Stimulated activated CD8-positive, alpha-beta memory T cell treated with anti-CD3 and anti-CD28 coated beads, Interleukin-7, amount 100 ng/mL, for 48 hours (primary cell): ENCODE measurements at regions not wholly inside any gene's neighbourhood (a gene's known extent, or its start where the extent isn't known, plus 50 kb on each side); places are given as distances from the start of the nearest gene placed in this dataset.

Experiments
- DNase-seq, 2 donors: peaks; one replicate each; pipeline ENCODE4 v3.0.0-alpha.2; 2020; ENCODE audit warnings: low read depth in 1 of 2; ENCODE audit errors: extremely low read depth in 1 of 2

- DNase-seq: no peak
These were observed 140.1 kb upstream of the PTPN1 start for GRCh38 chr20:50370036-50370566.

- no peak for DNase-seq
These were observed 138.1 kb upstream of the PTPN1 start for GRCh38 chr20:50371878-50372769.

DNA sequence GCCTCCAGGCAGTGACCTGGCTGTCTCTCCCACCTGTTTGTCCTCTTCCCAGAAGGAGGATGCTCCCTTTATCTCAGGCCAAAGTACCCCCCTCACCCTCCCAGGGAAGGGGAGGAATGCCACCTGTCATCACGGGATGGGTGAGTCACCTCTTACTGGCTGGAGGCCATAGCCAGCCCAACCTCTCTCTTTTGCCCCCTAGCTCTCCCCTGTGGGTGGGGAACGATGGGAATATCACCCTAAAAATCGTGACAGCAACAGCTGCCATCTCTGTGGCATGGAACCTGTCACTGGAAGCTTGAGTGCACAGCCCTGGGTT is 137.5 kb upstream of the PTPN1 start:
- no peak for DNase-seq

DNA sequence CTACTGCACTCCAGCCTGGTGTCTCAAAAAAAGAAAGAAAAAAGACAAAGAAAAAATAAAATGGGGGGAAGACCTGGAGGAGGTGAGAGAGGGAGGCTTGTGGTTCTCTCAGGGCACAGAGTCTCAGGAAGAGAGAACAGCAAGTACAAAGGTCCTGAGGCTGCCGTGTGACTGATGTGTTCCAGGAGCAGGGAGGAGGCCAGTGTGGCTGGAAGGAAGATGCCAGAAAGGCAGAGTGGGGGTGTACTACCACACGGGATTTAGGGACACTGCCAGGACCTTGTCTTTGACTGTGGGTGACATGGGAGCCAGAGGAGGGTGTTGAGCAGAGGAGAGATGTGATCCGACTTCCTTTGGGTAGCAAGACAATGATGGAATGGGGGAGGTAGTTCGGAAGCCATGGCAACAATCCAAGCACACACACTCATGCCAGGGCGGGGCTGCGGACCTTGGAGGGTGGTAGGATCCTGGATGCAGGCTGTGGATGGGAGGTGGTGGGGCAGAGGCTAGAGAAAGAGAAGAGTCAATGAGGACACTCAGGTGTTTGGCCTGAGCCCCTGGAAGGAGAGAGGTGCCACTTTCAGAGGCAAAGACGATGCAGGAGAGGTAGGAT is 136.4 kb upstream of the PTPN1 start:
- DNase-seq: no peak

DNA sequence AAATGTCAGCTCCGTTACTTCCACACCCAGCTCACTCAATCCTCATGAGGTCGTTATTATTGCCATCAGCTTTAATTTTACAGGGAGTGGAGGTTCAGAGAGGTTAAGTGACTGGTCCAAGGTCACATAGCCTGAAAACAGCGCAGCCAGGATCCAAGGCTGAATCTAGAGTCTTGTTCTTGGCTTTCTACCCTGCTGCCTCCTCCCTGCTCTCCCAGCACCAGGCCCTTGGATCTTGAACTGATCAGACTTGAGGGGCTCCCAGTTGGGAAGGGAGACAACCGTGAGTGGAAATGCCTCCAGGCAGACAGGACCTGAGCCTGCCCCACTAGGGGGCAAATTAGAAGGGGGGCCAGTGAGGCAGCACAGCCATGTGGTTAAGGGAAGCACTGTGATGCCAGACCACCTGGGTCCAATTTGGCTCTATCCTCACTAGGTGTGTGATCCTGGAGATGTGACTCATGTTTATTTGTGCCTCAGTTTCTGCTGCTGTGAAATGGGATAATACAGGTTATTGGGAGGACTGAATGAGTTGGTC is 135.6 kb upstream of the PTPN1 start:
- no peak for DNase-seq

DNA sequence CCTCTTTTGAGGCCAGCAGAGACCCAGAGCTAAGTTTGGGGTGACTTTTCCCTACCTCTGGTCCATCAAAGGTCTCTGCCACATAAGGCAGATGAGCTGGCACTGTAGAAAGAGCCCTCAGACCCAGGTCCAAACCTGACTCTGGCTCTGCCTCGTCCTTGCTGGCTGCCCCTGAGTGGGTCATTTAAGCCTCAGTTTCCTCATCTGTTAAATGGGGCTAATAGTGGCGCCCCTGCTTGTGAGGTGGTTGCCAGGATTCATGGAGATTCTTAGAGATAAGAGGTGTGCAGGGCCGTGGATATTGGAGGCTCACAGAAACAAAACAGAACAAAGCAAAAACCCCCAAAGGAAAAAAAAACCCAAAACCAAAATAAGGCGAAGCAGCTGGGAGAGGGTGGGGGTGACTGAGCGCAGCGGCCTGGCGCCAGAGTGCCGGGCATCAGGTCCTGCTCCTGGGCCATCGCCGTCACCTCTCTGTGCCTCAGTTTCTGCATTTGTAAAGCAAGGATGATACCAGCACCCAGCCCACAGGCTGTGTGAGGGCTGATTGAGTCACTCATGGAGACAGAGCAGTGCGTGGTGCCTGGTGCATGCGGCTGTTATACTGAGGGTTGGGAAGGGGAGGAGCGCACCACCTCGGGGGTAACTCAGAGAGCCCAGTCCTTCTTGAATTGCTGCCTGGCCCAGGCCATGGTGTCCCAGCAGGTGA is 133.8 kb upstream of the PTPN1 start:
- DNase-seq: no peak

- DNase-seq: no peak
These were observed 133.2 kb upstream of the PTPN1 start for GRCh38 chr20:50376888-50377459.

DNA sequence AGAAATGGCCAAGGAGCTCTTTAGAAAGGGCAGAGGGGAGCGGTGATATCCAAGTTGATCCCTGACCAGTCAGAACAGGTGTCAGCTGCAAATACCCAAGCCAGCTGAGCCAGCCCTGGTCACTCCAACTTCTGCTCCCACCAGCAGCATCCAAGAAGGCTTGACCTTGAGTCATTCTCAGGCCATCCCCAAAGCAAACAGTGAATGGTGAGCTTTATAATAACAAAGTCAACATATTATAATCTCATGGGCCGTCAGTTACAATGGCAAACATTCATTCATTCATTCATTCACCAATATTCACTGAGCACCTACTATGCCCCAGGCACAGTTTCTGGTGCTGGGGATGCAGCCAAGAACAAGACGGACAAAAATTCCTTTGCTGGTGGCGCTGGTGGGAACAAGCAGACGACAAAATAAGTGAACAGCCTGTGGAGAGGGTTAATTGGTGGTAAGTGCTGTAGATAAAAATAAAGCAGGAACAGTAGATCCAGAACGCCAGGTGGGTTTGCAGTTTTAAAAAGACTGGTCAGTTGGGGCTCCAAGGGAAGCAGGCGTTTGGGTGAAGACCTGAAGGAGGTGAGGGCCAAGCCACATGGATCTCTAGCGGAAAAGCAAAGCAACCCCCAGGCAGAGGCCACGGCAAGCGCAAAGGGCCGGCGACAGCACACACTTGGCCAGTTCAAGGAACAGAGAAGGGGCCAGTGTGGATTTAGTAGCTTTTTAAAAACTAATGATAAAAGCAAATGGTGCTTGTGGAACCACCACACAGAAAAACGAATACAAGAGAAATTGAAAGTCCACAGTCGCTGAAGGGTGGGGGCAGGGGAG is 131.8 kb upstream of the PTPN1 start:
- DNase-seq: no peak

GRCh38 chr20:50379049-50379990 is 130.9 kb upstream of the PTPN1 start:
- no peak for DNase-seq

GRCh38 chr20:50379991-50380696 is 130.0 kb upstream of the PTPN1 start:
- no peak for DNase-seq

GRCh38 chr20:50380697-50381040 is 129.5 kb upstream of the PTPN1 start:
- DNase-seq: no peak

DNA sequence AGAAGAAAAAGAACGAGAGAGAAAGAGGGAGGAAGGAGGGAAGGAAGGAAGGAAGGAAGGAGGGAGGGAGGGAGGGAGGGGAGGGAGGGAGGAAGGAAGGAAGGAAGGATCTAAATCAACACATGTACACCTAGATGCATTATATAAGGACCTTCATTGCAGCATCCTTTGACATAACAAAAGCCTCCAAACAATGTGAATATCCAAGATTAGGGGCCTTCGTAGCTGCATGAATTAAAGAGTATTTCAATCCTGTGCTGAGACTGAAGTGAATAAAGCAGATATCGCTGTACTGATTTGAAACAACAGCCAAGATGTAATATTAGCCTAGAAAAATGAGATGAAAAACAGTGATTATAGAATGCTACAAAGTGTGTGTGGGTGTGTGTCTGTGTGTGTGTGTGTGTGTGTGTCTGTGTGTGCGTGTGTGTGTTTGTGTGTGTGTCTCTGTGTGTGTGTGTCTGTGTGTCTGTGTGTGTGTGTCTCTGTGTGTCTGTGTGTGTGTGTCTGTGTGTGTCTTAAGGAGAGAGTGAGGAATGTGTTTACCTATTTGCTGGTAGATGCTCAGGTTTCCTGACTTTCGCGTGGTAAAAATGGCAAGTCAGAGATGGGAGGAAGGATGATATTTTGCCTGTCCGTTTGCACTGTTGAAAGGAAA is 129.0 kb upstream of the PTPN1 start:
- DNase-seq: no peak

GRCh38 chr20:50381771-50382593 is 128.2 kb upstream of the PTPN1 start:
- no peak for DNase-seq

DNA sequence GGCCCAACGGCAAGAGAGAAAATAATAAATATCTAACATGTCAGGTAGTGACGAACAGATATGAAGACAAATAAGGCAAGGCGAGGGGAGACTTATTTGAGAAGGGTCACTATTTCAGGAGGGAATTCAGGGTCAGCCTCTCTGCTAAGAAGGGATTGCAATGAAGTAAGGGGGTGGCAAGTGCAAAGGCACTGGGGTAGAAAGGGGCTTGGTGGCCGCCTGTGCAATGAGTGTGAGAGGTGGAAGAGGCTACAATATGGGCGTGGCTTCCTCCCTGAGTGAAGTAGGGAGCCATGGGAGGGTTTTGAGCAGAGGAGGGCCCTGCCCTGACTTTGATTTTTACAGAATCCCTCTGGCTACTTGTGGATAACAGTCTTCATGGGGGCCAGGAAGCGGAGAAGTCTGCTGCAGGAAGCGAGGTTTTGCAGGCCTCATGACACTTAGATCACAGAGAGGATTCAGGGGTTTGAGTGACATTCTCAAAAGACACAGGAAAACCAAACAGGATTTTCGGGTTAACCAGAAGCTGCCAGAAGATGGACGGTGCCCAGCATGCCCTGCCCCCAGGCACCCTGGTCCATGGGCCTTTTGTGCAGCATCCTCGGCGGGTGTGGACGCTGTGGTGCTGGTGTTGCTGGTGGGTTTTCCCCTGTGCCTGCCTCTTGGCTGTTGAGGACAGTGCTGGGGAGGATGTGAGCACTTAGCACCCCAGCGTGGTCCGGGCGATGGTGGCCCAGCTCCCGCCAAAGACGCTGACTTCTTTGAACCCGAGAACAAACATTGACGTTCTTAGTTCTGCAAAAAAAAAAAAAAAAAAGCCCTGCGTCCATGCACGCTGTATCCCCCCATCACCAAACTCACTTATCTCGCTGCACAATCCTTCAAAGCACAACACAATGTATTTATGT is 124.2 kb upstream of the PTPN1 start:
- peak; percentile 46 to 60 for DNase-seq

DNA sequence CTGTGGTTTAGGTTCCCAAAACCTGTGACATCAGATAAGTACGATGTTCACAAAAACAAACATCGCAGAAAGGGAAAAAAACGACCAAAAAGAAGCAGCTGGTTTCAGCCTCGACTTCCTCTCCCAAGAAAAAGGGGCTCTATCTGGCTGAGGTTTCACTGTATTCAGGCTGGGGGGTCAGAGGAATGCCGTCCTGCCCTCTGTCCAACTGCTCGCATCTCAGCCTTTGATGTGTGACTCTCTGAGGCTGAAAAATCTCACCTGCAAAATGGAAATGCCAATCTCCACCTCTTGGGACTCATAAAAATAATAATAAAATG is 123.6 kb upstream of the PTPN1 start:
- DNase-seq: no peak

GRCh38 chr20:50387218-50387995 is 122.8 kb upstream of the PTPN1 start:
- no peak for DNase-seq
